ENCODE measurements at regions not wholly inside any gene's neighbourhood (a gene's known extent, or its start where the extent isn't known, plus 50 kb on each side); places are given as distances from the start of the nearest gene placed in this dataset.

- TF ChIP-seq CTCF (IDR thresholded peaks at IDR 0.05) (no peak), POLR2A (IDR thresholded peaks at IDR 0.05) (no peak)
These were observed 334.7 kb upstream of the JAG1 start for GRCh38 chr20:11008444-11009033.

All from lower leg skin (tissue), 3 donors.